Retina (tissue), 1 donor: ENCODE measurements at regions not wholly inside any gene's neighbourhood (a gene's known extent, or its start where the extent isn't known, plus 50 kb on each side); places are given as distances from the start of the nearest gene placed in this dataset.

Experiments used
- DNase-seq: peaks from one replicate; pipeline ENCODE4 v3.0.0-alpha.2; 2016

DNA sequence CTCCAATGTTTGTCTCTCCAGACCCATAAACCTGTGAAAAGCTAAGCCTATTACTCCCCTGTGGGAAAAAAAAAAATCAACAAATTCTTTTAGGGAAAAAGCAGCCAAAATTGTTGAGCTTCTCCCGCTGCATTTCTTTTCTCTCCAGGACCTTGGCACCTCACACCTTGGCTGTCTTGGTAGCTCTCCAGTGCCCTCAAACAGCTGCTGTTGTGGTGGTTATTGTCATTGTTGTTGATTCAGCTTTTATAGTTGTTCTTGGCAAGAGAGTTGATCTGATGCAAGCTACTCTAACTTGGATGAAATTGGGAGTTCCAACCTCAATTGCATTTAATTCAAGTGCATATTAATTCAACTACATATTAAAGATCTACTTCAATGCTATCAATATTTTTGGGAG, 516.9 kb upstream of the LARGE1 start:
- DNase-seq = no peak

DNA sequence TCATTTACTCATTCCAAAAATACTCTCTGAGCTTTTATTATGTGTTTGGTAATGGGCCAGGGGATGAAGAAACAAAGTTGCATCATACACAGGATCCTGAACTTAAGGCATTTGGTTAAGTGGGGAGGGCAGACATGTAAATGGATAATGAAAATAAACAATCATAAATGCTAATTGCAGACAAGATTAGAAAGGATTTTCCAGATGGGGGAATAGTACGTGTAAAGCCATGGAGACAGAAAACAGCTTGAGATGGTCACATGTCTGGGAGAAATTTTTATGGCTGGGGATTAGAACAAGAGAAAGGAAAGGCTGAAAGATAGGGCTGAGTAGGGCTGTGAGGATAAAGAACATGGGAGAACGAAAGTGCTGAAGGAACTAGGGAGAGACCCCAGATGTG, 534.3 kb upstream of the LARGE1 start:
- DNase-seq = no peak

DNA sequence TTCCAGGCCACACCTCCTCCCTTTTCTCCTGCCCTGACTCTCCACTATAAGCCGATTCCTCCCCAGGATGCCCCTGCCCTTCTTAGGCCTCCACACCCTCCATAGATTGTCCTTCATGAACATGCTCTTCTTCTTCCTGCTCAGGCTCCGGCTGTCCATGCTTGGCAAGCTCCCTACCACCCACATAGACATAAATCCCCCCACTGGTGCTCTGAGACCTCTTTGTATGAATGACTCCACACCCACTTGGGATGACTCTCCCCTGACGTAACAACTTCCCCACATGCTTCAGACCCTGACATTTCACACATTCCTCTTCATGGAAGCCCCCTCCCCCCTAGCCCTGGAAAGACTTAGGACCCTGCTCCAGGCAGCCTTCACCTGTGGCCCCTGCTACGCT, 542.5 kb upstream of the LARGE1 start:
- DNase-seq = no peak

DNA sequence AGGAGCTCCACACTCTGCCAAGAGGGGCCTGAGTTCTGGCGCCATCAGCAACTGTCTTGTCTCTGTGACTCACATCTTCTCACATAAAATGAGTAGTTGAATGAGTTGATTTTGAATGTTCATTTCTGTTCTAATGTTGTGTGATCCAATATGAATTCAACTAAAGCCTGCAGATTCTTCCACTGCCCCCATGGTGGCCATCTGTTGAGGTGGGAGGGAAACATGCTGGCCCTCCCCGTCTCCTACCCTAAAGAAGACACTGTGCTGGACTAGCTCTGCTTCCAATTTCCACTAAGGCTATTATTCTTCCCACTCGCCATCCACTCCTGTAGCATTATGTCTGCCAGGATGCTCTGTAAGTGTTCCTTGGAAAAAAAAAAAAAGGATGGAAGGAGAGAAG, 555.6 kb upstream of the LARGE1 start:
- DNase-seq = no peak

DNA sequence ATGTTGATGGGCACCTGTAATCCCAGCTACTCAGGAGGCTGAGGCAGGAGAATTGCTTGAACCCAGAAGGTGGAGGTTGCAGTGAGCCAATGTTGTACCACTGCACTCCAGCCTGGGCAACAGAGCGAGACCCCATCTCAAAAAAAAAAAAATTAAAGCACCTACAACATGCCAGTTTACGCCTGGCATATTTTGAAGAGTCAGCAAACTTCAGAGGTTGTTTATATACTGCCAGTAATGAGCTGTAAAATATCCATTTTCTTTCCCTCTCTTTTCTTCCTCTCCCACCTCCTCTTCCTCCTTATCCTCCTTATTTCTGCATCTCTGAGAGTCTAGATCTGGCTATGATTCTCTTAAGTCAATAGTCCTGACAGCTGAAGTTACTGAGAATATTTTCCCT, 556.5 kb upstream of the LARGE1 start:
- DNase-seq = no peak

DNA sequence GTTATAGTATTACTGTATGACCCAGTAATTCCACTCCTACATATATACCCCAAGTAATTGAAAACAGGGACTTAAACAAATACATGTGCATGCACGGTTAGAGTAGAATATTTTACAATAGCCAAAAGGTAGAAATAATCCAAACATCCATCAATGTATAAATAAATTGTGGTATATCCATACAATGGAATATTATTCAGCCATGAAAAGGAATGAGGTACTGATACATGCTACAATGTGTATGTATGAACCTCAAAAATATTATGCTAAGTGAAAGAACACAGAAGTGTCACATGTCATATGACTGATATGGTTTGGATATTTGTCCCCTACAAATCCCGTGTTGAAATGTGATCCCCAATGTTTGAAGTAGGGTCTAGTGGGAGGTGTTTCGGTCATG, 560.8 kb upstream of the LARGE1 start:
- no peak for DNase-seq

DNA sequence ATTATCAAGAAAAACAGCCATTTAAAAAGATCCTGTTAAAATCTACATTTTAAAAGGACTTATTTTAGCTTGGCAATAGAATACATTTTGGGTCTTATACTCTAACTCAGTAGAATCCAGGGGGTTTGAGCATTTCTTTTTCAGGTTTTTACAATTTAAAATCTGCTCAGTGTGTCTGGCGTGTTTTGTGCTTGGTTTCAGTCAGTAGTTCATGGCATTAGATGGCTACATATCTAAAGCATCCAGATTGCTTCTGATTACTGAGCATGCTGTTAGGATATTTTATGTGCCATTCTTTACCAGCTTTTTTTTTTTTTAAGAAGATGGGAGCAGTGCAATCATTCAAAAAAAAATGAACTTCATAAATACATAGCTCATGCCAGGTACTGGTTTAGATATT, 566.1 kb upstream of the LARGE1 start:
- DNase-seq = no peak

DNA sequence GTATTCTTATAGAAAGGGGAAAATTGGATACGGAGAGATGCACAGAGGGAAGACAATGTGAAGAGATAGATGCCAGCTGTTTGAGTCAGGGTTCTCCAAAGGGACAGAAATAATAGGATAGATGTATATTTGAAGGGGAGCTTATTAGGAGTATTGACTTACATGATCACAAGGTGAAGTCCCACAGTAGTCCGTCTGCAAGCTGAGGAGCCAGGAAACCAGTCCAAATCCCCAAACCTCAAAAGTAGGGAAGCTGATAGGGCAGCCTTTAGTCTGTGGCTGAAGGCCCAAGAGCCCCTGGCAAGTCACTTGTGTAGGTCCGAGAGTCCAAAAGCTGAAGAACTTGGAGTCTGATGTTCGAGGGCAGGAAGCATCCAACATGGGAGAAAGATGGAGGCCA, 569.6 kb upstream of the LARGE1 start:
- no peak for DNase-seq

DNA sequence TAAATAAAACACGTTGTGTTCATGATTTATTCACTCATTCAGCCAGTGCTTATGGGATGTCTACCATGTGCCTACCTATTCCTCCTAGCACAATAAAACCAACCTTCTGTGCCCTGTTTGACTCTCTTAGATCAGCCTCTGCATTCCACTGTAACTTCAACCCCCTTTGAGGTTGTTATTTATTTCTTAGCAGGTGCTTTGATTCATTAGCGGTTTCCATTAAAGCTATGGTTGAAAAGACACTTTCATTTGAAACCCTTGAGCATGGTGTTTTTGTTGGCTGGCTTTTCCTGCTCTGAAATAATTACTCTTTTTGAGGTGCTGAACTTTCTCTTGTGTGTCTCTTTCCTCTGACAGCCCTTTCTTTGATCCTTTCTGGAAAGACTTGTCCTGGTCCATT, 570.6 kb upstream of the LARGE1 start:
- no peak for DNase-seq

DNA sequence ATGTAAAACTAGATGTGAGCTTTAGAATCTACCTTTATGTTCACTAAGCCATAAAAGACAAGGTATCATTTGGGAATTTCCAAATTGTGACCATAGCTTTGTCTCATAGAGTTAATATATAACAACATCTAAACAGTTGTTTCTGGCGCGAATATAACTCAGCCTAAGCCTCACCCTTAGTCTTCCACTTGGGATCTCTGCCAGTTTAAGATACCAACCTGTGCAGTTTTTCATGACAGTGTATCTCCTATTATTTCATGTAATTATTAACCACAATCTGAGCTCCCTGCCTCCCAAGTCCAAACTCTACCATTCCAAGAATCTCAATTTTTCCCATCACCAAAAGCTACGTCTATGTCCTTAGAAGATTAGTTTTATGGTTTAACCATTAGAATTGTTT, 572.5 kb upstream of the ISX start:
- no peak for DNase-seq

DNA sequence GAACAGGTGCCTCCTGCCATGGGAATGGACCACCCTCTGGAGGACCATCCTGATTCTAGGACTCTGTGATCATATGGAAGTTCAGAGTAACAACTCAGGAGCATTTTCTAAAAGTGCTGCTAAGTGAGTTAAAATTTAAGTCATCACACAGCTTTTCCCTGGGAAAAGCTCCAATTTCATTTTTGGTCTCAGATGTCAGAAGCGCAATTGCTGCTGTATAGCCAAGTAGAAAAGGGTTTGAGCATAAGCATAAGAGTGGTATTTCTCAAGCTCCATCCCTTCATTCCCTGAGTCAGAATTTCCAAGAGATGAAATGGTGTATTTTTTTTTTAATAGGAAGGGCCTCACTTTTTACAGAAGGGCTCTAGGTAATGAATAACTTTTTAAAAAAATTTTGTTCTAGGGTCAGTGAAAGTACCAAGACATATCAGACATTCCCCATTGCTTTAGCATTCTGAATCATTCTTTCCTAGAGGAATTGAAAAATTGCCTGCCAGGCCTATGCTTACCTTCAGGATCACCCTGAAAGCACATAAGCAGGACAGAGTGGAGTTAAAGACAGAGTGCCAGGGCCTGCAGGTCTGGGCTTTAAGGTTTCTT, 564.5 kb upstream of the ISX start:
- no peak for DNase-seq

DNA sequence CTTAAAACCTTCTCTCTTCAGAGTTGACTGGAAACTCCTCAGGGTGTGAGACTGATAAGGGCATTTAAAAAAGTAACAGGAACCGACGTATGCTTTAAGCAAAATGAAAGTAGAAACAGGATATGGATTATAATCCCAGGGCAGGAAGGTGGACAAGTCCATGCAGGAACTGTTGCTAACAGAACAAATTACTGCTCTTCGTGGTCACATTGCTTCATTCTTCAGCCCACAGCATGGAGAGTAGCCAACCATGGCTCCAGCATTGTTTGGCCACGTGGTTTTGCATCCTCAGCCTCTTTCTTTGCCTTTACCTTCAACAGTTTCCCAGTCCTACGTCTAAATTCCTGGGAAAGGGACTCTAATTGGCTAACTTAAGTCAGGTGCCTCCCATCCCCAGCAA, 563.1 kb upstream of the ISX start:
- no peak for DNase-seq

DNA sequence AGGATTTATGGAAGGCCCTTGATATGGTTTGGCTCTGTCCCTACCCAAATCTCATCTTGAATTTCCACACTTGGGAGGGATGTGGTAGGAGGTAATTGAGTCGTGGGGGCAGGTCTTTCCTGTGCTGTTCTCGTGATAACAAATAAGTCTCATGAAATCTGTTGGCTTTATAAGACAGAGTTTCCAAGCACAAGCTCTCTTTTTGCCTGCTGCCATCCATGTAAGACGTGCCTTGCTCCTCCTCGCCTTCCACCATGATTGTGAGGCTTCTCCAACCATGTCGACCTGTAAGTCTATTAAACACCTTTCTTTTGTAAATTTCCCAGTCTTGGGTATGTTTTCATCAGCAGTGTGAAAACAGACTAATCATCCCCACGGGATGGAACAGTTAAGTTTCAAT, 557.2 kb upstream of the ISX start:
- DNase-seq = no peak

DNA sequence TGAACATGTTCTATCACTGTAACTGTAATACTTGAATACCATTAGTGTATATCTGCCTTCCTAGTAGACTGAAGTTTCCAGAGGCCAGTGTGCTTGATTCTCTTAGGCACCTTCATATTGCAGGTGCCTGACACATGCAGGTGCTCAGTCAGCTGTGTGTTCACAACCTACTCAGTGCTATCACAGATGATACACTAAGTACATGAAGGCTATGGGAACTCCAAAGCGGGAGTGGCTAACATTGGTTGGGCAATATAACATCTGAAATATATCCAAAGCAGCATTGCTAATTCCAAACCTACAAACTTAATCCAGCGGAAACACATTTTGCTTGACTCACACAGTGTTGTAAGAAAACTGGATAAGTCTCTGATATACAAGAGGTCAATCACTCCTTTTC, 539.3 kb upstream of the ISX start:
- no peak for DNase-seq

DNA sequence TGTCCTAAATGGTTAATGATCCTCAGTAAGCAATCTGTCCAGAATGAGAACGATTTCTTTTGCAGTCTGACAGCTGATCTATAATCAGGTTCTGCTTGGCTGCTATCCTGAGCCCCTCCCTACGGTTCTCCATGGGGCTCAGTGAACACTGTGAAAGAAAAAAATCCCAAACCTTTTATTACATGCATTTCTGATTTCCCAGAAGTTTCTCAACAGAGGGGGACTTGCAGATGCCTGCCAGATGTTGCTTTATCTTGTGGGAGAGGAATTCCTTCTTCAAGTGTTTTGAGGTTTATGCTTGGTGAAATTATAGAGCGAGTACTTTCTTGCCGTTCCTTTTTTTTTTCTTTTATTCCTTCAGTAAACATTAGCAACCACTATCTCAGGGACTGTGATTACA, 531.9 kb upstream of the ISX start:
- no peak for DNase-seq

DNA sequence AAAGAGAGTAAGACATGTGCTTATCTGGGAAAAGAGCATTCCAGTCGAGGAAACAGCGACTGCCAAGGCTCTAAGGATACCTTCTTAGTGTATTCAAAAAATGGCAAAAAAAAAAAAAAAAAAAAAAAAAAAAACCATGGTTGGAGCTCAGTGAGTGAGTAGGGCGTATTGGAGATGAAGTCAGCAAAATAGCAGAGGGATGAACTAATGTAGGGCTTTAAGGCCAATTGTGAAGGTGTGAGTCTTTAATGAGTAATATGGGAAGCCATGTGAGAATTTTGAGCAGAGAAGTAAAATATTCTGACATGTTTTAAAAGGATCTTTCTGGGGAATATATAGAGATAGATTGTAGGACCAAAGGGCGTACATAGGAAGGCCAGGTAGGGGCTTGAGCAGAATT, 498.6 kb upstream of the ISX start:
- no peak for DNase-seq

DNA sequence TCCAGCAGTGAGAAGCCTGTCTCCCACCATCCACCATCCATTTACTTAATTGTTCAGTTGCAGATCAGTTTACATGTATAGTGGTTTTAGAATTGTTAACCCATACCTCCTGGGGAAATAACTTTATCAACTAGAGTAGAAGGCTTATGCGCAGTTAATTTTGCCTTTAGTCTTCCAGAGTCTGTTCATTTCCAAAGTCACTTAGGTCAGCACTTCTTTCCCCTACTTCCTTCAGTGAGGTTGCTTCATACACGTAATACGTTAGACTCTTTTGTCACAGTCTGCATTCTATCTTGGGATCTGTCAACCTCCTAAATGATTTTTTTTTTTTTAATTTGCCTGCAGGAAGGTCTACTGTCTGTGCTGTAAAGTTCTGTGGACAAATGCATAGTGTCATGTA, 495.6 kb upstream of the ISX start:
- no peak for DNase-seq

DNA sequence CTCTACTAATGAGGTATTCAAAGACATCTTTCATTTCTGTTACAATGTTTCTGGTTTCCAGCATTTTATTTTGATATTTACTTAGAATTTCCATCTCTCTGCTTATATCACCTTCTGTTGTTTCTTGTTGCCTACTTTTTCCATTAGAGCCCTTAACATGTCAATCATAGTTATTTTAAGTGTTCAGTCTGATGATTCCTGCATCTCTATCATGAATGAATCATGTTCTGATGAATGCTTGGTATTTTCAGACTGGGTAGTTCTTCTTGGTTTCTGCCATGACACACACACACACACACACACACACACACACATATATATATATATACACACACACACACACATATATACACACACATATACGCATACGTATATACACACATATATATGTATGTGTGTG, 486.4 kb upstream of the ISX start:
- DNase-seq = no peak

DNA sequence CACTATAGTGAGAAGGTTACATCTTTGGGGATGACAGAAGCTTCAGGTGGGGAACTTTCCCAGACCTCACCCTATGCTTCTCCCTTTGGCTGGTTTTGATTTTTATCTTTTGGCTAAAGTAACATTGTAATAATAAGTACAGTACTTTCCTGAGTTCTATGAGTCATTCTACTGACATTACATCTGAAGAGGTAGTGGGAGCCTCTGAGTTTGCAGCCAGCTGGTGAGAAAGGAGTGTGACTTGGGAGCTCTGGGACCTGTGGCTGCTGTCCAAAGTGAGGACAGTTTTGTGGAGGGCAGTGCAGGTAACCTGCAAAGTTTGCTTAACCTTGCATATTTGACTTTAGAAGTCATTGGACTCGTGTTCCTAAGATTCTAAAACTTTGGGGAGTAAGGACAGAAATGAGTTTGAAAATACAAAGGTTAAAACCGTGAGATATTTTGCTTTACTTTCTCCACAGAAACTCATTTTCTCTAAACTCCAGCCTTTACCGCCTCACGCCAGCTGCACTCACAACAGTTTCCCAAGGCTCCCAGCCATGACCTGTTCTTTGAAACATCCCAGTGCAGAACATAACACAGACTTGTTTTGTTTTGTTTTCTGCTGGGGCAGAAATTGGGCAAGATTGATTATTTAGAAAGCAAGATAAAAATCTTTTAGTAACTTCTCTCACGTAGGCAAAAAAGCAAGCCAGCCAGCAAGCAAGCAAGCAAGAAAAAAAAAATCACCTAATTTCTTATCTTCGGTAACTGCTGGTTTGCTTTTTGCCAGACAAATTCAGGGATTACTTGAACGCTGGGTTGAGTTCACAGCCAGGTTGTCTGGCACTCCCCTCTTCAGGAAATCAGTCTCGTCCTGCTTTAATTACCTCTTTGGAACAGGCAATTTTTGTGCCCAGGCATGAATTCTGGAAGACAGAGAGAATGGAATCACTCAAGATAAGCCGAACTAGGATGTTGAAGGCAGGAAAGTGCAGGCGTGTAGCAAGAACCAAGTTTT, 478.3 kb upstream of the ISX start:
- DNase-seq = no peak

DNA sequence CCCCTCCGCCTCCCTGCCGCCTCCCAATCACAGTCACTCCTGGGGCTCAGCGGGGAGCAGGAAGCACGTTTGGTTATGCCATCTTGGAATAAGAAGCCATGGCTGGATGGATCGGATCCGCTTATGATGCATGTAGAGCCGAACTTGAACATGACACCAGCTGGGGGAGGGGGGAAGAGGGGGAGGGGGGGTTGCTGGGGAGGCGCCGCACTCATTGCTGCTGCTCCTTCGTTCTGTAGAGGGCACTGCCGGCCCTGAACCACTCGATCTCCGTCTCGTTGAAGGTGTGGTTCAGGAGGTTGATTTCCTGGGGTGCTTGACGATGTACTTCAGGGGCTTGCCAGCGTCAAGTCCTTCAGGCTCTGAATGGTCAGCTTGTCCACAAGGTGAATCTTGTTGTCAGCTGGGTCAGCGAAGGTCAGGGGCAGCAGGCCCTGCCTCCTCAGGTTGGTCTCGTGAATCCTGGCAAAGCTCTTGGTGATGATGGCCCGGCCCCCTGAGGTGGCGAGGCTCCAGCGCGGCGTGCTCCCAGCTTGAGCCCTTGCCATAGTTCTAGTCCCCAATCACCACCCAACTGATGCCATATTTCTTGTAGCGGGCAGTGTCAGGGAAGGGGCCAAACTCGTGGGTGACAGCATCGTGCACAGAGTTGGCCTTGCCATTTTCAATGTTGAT, 476.9 kb upstream of the ISX start:
- DNase-seq = no peak

DNA sequence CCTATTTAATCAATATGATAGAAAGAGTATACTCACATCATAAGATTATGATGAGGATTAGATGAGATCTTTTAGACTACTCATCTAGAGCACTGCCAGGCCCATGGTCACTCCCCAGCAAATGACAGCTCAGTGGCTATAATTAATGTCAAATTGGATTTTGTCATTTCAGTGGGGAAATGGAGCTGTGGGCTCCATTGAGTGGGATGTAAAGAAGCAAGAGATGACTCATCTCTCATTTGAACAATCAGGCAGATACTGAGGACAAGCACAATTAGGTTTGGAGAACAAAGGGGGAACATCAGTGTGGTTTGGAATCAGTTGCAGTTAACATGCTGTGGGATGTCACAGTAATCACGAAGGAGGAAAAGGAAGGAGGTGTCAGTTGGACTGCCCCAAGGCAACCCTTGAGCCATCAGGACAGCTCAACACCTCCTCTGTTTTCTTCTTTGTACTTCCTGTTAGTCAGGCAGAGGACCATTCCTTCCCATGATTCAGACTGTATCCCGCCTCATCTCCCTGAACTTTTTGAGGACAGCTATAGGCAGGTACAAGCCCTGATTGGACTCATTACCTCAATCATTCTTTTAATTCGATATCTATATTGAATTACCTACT, 473.7 kb upstream of the ISX start:
- DNase-seq = peak; percentile 49

DNA sequence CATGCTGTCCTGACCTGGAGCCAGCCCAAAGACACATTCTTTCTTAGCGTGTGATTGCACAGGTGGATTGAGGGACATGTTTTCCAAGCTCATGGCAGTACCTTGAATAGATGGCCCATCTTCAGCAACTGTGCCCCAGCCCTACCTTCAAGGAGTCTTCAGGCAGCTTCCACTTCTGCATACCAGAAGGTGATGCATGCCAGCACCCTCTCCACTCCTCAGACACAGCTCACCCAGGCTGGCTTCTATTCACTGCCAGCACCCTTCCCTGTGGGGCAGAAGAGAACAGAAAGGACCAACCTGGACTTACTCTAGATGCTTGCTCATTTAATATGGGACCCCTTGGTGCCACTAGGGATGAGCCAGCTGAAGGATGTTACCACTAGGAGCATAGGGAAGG, 466.4 kb upstream of the ISX start:
- no peak for DNase-seq

DNA sequence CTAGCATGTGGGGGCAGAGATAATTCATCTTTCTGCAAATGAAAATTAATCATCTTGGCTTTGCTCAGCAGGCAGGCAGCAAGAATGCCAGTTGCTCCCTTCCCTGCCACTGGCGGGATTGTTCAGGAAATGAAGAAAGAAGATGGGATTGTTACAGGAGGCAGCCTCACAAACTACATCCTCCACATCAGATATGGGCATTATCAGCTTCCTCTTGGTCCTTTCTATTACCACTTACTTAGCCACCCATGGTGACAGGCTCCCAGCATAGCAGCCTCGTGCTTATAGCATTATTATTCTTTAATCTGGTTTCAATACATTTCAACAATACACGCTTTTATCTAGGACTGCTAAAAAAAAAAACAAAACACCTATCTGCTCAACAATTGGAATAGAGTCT, 461.6 kb upstream of the ISX start:
- DNase-seq = no peak

DNA sequence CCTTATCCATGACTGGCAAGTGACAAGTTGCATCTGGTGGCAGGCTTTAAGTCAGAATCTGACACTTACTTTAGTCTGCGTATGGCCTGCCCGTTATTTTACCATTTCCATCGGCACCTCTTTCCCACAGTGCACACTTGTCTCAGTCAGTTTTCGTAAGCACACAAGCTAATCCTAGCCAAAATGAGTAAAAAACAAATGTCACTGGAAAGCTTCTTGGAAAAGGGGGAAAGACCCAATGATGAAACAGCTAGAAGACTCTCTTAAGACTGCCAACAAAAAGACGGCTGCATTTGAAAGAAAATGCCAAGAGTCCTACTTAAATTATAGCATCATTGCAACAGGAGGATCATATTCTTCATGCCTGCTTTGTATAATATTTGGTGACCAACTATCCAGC, 457.9 kb upstream of the ISX start:
- no peak for DNase-seq
